ENCODE measurements at regions not wholly inside any gene's neighbourhood (a gene's known extent, or its start where the extent isn't known, plus 50 kb on each side); places are given as distances from the start of the nearest gene placed in this dataset.

DNA sequence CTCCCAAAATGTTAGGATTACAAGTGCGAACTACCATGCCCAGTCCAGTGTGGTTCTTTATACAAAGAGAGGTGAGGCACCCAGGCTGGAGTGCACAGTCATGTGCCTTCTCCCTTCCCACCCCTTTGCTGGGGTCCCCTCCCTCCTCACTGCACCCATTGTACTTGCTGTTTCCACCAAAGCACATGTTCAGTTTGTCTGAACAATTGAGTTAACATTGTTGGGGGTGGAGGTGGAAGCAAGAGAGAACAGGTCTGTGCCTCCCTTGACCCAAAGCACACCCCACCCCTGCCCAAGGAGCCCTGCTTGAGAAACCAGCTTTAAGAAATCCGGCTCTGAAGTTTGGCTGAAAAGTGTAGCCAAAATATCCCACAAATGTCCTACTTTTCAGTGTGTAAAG, 142.3 kb upstream of the CDH5 start:
- H4K20me1 ChIP-seq (replicated peaks in 1 of 2; ENCODE audit: control insufficient read depth in 1 of 2, insufficient read depth in 2 of 2, low read length in 2 of 2): no peaks in the 10 kb centered on the region
- no peaks in the 10 kb centered on the region for H3K9me3 ChIP-seq (ENCODE audit: insufficient read depth in 2 of 2, low read depth in 1 of 2, low read length in 1 of 2)
- H2BK15ac ChIP-seq (ENCODE audit: low read length): no peak overlapping the region
- no peaks in the 10 kb centered on the region for H3K79me1 ChIP-seq (ENCODE audit: low read depth, low read length)
- H4K91ac ChIP-seq (replicated peaks; ENCODE audit: insufficient read length, low read length): no peak overlapping the region
- H3K23ac ChIP-seq (ENCODE audit: insufficient read length): no peak overlapping the region
- no peak overlapping the region for H3K56ac ChIP-seq (replicated peaks; ENCODE audit: insufficient read length, low read depth, low read length)
- no peak overlapping the region for H4K5ac ChIP-seq (ENCODE audit: insufficient read length, low read depth, low read length)
- H4K8ac ChIP-seq (ENCODE audit: extremely low read depth, insufficient read depth, low read length): no peak overlapping the region
- no peak overlapping the region for H3K18ac ChIP-seq (ENCODE audit: extremely low read depth, low read length)
- H3K4me2 ChIP-seq (ENCODE audit: insufficient read depth in 1 of 2, low read depth in 2 of 2, low read length in 2 of 2): no peak overlapping the region
- CTCF ChIA-PET (ENCODE audit: partially characterized antibody): no interaction called here
- FAIRE-seq (no peak), DNase-seq (ENCODE audit: low read depth in 1 of 2, low spot score in 2 of 2) (no peak)
- H3K27me3 ChIP-seq (replicated peaks in 1 of 4; ENCODE audit: control insufficient read depth in 3 of 4, extremely low read depth in 1 of 4, insufficient read depth in 3 of 4, low read length in 3 of 4): no peaks in the 10 kb centered on the region
- no peak overlapping the region for H2AK5ac ChIP-seq (ENCODE audit: low read depth, low read length)
- no peak overlapping the region for H2BK20ac ChIP-seq (ENCODE audit: low read length)
- H3K14ac ChIP-seq (ENCODE audit: insufficient read length): no peak overlapping the region
- POLR2A ChIA-PET (ENCODE audit: partially characterized antibody): no interaction called here
- no peak for TF ChIP-seq NANOG (IDR thresholded peaks at IDR 0.05; ENCODE audit: insufficient read depth, low read depth, low read length, poor library complexity, severe bottlenecking)
- no peak for TF ChIP-seq FOSL1 (IDR thresholded peaks at IDR 0.05; ENCODE audit: insufficient read depth, low read depth, low read length)
- TF ChIP-seq HDAC2 (IDR thresholded peaks at IDR 0.05; ENCODE audit: borderline replicate concordance in 1 of 2, low read depth in 2 of 2, low read length in 2 of 2): no peak
- no peak for TF ChIP-seq GTF2F1 (IDR thresholded peaks at IDR 0.05; ENCODE audit: borderline replicate concordance, low read depth, low read length)
- no peak for TF ChIP-seq POU5F1 (IDR thresholded peaks at IDR 0.05; ENCODE audit: low read depth, low read length)
- H3K4me3 ChIP-seq (ENCODE audit: extremely low read depth in 1 of 4, insufficient read depth in 2 of 4, low read depth in 3 of 4, low read length in 4 of 4): no peak overlapping the region
- no peak overlapping the region for H3K27ac ChIP-seq (ENCODE audit: low read depth, low read length)
- no peak overlapping the region for H2BK5ac ChIP-seq (ENCODE audit: low read depth, low read length)
- H3K4ac ChIP-seq (replicated peaks; ENCODE audit: insufficient read length, low read depth, low read length): no peak overlapping the region
- no peaks in the 10 kb centered on the region for H3K79me2 ChIP-seq (ENCODE audit: control insufficient read depth in 1 of 2, insufficient read depth in 2 of 2, low read length in 2 of 2)
- H2BK12ac ChIP-seq (ENCODE audit: low read depth, low read length): no peak overlapping the region
- H3K9ac ChIP-seq (replicated peaks in 1 of 4; ENCODE audit: extremely low read depth in 1 of 4, low read depth in 3 of 4, low read length in 3 of 4): no peak overlapping the region
- H3K36me3 ChIP-seq (ENCODE audit: control insufficient read depth in 2 of 4, insufficient read depth in 4 of 4, low read length in 3 of 4): no peaks in the 10 kb centered on the region
- H2BK120ac ChIP-seq (replicated peaks; ENCODE audit: low read depth, low read length): no peak overlapping the region
- no peaks in the 10 kb centered on the region for H3K4me1 ChIP-seq (replicated peaks in 1 of 4; ENCODE audit: control insufficient read depth in 3 of 4, insufficient read depth in 4 of 4, low read length in 3 of 4)
- H3K23me2 ChIP-seq (ENCODE audit: low read depth, low read length): no peaks in the 10 kb centered on the region
- H2AFZ ChIP-seq (ENCODE audit: low read length): no peak overlapping the region
- WGBS, 2 experiments (ENCODE audit: extremely low coverage in 1 of 2, insufficient coverage in 1 of 2, insufficient read length in 1 of 2, insufficient replicate concordance in 2 of 2, low coverage in 1 of 2, low lambda C conversion rate in 2 of 2, missing lambda C conversion rate in 1 of 2): 92% methylated on average over 2 of the region's 2 CpGs; no CpG with 5 or more reads in 1 of the 2 experiments

Data from H1 (cell line).